ENCODE measurements at regions not wholly inside any gene's neighbourhood (a gene's known extent, or its start where the extent isn't known, plus 50 kb on each side); places are given as distances from the start of the nearest gene placed in this dataset.

DNA sequence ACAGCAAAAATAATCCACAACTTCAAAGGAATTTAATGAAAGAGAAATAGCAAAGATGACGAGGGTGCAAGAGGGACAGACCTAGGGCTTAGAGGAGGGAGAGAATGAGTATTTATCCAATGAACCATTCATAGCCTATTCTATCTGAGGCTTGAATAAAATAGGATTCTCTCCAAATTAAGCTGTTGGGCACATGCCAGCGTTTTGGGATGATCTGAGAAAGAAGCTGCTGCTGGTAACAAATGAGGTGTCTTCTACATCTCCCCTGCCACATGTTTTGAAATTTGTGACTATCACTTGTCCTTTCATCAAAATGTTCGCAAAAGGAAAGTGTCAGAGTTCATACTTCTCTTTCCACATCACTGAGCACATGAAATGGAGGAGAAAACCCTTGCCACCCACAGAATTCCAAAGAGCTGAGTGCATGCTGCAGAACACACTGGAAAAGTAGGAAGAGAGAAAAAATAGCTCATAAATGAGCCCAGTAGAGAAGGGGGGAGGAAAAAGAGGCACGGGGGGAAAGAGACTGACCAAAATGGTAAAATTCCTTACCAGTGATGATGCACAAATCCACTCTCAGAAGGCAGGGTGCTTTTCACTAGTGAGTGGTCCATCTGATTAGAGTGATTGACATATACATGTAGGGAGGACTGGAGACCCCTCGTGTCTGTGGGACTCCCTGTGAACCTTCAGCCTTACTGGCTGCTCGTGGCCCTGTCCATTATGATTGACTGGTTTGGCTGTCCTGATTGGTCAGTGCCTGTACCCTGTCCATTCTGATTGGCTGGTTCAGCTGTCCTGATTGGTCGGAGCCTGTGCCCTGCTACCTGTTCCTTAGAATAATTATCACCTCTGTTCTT, 180.5 kb downstream of the OGFRL1 start:
- intact Hi-C loops (cut with DNase I), result no loop called here
- no peak for DNase-seq (ENCODE audit: low spot score)

DNA sequence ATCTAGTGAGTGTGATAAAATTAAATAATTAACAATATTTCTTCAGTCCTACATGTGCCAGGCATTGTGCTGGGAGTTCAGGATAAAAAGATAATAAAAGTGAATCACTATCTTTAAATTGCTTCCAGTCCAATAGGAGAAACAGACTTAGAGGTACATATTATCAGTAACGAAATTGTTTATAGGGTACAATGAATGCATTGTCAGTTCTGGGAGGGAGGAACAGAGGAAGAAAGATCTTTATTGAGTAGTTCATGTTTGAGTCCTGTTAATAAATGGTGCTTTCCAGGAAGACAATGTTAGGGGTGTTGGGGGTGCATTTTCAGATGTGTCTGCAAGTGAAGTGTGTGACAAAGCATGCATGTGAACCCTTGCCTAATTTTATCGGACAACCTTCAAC, 183.1 kb downstream of the OGFRL1 start:
- intact Hi-C loops (cut with DNase I), result no loop called here
- DNase-seq (ENCODE audit: low spot score), result no peak

DNA sequence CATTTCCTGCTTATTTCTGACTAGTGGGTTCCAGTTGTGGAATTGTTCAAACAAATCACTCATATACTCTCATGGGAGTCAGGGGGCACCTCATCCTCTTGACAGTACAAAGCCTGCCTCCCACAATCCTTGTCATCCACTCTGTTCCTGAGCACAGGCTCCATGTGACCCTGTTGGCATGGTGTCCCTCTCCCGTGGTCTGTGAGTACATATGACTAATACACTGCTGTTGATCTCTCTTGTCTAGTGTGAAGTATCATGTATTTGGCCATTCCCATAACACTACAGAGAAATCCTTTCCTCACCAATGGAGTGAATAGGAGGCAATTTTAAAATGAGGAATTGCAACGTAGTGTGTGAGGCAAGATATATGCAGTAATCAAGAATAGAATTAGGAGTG, 185.3 kb downstream of the OGFRL1 start:
- peak; percentile 80 for DNase-seq (ENCODE audit: low spot score)
- intact Hi-C loops (cut with DNase I), result no loop called here

- DNase-seq (ENCODE audit: low spot score), result no peak
- intact Hi-C loops (cut with DNase I), result no loop called here
These were observed 186.3 kb downstream of the OGFRL1 start for GRCh38 chr6:71474942-71475341.

GRCh38 chr6:71476371-71476770, 187.8 kb downstream of the OGFRL1 start:
- DNase-seq (ENCODE audit: low spot score), result no peak
- intact Hi-C loops (cut with DNase I), result no loop called here

DNA sequence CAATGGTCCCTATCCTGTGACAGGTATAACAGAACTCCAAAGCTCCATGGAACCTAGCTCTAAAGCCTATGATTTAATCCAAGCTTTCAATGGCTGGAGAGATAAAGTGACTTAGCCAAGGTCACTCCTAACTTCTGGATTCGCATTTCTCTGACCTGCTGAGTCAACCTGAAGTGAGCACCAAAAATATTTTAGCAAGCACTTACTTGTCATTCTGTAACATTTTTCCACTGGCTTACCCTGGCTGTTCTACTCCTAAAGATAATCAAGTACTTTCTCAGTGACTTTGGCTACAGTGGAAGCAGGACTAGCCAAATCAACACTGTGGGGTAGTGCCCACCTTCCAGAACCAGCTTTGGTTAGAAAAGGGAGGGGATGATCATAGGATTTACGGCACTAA, 188.3 kb downstream of the OGFRL1 start:
- no peak for DNase-seq (ENCODE audit: low spot score)
- intact Hi-C loops (cut with DNase I), result no loop called here

- intact Hi-C loops (cut with DNase I), result no loop called here
- DNase-seq (ENCODE audit: low spot score), result no peak
These were observed 190.4 kb downstream of the OGFRL1 start for GRCh38 chr6:71478834-71479541.

DNA sequence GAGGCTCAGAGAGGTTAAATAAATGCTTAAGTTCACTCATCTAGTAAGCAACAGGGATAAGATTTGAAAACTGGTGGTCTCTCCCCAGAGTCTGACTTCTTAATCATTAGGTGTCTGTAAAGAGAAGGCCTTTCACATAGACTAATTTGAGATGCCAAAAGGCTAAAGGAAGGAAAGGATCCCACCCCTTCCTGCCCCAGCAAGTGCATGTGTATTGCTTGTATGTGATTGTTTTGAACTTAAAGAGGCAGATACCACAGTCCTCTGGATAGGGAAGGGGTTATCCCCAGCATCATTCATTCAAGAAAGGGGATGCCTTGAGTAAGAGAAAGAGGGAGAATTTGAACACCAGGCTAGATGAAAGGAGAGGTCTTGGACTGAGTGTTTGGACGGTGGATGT, 192.0 kb downstream of the OGFRL1 start:
- intact Hi-C loops (cut with DNase I), result loop anchor here (5.0 kb wide), 1 partner anchor 88 kb away; no protein-coding TSS in a partner anchor
- DNase-seq (ENCODE audit: low spot score), result no peak

GRCh38 chr6:71481011-71481410, 192.4 kb downstream of the OGFRL1 start:
- no peak for DNase-seq (ENCODE audit: low spot score)
- intact Hi-C loops (cut with DNase I), result loop anchor here (5.0 kb wide), 1 partner anchor 89 kb away; no protein-coding TSS in a partner anchor

DNA sequence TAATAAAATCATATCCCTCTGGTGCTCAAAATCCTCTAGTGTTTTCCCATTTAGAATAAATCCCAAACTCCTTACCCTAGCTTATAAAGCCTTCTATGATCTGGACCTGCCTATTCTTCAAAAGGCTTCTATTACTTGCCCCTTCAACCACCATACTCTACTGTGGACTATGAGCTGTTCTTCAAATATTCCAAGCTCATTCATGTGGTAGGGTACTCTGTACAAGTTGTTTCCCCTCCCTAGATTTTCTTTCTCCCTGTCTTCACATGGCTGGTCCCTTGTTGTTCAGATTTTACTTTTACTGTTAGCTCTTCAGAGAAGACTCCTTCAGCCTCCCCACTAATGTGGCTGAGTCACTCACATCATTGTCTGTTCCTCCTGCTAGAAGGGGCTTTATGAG, 193.2 kb downstream of the OGFRL1 start:
- intact Hi-C loops (cut with DNase I), result loop anchor here (5.0 kb wide), 1 partner anchor 90 kb away; no protein-coding TSS in a partner anchor
- DNase-seq (ENCODE audit: low spot score), result no peak

DNA sequence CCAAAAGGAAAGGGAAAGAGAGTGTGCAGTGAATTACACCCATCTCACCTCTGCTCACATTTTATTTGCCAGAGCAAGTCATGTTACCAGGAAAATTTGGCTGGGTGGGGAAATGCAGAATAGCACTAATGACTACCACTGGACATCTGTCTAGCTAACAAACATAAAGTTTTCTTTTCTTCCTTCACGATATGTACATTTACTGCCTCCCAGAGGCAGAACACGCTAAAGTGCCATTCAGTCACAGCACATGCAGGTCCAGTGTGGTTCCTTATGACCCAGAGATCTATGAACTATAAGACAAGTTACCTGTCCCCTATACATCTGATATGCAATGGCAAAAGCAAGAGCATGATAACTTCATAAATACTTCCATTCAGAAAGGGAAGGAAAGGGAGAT, 194.1 kb downstream of the OGFRL1 start:
- intact Hi-C loops (cut with DNase I), result loop anchor here (5.0 kb wide), 1 partner anchor 90 kb away; no protein-coding TSS in a partner anchor
- no peak for DNase-seq (ENCODE audit: low spot score)

GRCh38 chr6:71486461-71486860, 197.8 kb downstream of the OGFRL1 start:
- intact Hi-C loops (cut with DNase I), result no loop called here
- no peak for DNase-seq (ENCODE audit: low spot score)

DNA sequence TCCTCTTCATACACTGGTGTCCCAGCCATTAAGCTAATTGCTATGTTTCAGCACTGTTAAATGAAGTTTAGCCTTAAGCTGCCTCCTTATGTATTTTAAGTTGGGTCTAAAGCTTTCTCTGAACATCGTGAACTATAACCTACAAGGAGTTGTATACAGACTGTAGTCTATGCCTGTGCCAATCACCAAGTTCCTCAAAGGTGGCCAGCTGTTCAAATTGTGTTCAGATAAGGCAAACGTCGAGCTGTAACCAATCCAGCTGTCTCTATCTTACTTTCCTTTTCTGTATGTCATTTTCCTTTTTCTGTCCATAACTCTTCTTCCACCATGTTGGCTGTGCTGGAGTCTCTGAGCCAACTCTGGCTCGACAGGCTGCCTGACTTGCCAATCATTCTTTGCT, 199.6 kb downstream of the OGFRL1 start:
- DNase-seq (ENCODE audit: low spot score), result no peak
- intact Hi-C loops (cut with DNase I), result no loop called here

- intact Hi-C loops (cut with DNase I), result no loop called here
- DNase-seq (ENCODE audit: low spot score), result no peak
These were observed 201.1 kb downstream of the OGFRL1 start for GRCh38 chr6:71489736-71490135.

GRCh38 chr6:71490876-71491275, 202.3 kb downstream of the OGFRL1 start:
- intact Hi-C loops (cut with DNase I), result no loop called here
- no peak for DNase-seq (ENCODE audit: low spot score)

DNA sequence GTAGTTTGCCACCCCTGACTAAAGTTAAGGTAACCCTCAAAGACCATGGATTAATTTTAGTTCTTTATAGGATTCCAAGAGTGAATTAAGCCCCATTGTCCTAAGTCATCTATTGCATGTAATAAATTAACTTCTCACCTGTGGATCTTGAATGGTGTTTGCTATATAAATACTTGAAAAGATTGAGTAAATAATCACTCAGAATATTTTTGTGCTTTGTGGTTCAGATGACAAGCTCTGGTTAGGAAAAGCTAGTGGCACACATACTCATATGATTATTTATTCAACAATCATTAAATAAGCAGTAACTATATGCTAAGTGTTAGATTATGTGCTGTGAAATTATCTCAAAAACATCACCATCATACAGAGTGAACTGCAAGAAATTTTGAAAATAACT, 203.2 kb downstream of the OGFRL1 start:
- no peak for DNase-seq (ENCODE audit: low spot score)
- intact Hi-C loops (cut with DNase I), result no loop called here

- intact Hi-C loops (cut with DNase I), result no loop called here
- DNase-seq (ENCODE audit: low spot score), result no peak
These were observed 204.1 kb downstream of the OGFRL1 start for GRCh38 chr6:71492668-71493067.

DNA sequence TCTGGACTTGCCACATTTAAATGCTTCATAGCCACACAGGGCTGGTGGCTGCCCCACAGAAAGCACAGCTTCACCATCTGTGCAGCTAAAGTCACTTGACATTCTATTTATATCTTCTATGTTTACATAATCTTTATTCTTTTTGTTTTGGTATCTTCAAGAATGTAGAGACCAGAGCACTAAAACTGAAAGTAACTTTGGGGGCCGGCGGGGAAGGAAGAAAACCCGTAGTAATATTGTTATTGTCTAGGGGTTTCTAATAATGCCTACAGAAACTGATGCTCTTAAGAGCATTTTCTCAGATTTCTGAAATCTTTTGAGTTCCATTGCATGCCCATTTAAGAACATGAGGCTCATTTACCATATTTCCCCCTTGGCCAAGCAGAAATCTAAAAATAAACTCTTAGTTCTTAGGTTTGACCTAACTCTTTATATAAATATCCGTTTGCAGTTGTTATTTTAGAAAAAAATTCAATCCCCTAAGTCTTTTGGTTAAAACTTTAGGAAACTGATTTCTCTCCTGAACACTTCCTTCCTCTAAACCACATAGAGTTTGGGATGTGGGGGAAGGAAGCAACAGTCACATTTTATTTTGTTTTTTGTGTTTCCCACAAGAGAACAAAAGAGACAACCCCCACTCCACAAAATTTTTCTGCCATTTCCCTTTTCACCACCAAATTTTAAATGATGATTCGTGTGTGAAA, 207.6 kb downstream of the OGFRL1 start:
- intact Hi-C loops (cut with DNase I), result no loop called here
- DNase-seq (ENCODE audit: low spot score), result no peak

GRCh38 chr6:71496722-71497033, 208.1 kb downstream of the OGFRL1 start:
- no peak for DNase-seq (ENCODE audit: low spot score)
- intact Hi-C loops (cut with DNase I), result no loop called here

GRCh38 chr6:71498638-71499037, 210.0 kb downstream of the OGFRL1 start:
- DNase-seq (ENCODE audit: low spot score), result no peak
- intact Hi-C loops (cut with DNase I), result no loop called here

DNA sequence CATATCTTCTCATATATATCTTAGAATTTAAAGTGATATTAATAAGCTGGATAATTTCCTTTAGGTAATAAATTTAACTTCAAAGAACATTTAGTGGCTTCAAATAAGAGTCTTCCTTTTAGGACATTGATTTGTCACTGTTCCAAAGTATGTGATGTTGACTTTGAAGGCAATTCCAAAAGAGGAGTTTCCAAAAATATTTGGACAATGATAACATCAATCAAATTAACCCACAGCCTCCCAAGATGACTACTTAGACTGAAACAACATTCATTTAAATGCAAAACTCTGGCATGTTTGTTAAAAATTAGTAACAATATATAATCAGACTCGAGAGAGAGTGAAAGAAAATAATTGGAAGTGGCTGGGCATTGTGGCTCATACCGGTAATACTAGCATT, 211.1 kb downstream of the OGFRL1 start:
- no peak for DNase-seq (ENCODE audit: low spot score)
- intact Hi-C loops (cut with DNase I), result no loop called here
